IMR-90 (cell line): ENCODE measurements at regions not wholly inside any gene's neighbourhood (a gene's known extent, or its start where the extent isn't known, plus 50 kb on each side); places are given as distances from the start of the nearest gene placed in this dataset.

Experiments
- ATAC-seq: fragments of 200-7000 bp; cut with Tn5 transposase; 2 replicates; pipeline ENCODE4 v1.9.1; 2020; ENCODE audit warnings: low read depth, mild to moderate bottlenecking, moderate library complexity
- BruUV-seq: library from RNA; stranded (reverse); fragments of 400-500 nt; replicated peaks from 2 replicates; lab custom pipeline; 2021; lab: Mats Ljungman, UMichigan
- CTCF ChIA-PET: fragments of 300-600 bp; formaldehyde crosslinking; extraction: SDS; loops from one replicate; lab custom pipeline; 2021; ENCODE audit warnings: antibody characterized with exemption; lab: Yijun Ruan, JAX
- POLR2A ChIA-PET: fragments of 300-600 bp; sonication (Branson Sonifier 250); formaldehyde crosslinking; loops from one replicate; lab custom pipeline; 2022; ENCODE audit warnings: antibody characterized with exemption; ENCODE audit not compliant: unreplicated experiment; lab: Charles Lee
- DNase-seq: peaks from one replicate; pipeline ENCODE4 v3.0.0; 2013
- H2AFZ ChIP-seq: replicated peaks from 2 replicates; pipeline ENCODE3; 2013; ENCODE audit warnings: low read length, mild to moderate bottlenecking; ENCODE audit not compliant: poor library complexity
- H2AK5ac ChIP-seq: 2 replicates; pipeline ENCODE4 v1.6.1; 2013; ENCODE audit warnings: low read depth, low read length, inconsistent platforms
- H2AK9ac ChIP-seq: replicated peaks from 2 replicates; pipeline ENCODE3; 2013; ENCODE audit warnings: mild to moderate bottlenecking, low read depth, low read length, moderate library complexity; ENCODE audit not compliant: poor library complexity
- H2BK120ac ChIP-seq: 2 replicates; pipeline ENCODE4 v1.6.1; 2013; ENCODE audit warnings: low read depth, low read length, inconsistent platforms
- H2BK15ac ChIP-seq: 3 replicates; pipeline ENCODE4 v1.6.1; 2013; ENCODE audit warnings: low read depth, low read length, inconsistent platforms
- H2BK20ac ChIP-seq: 2 replicates; pipeline ENCODE4 v1.6.1; 2013; ENCODE audit warnings: low read depth, mild to moderate bottlenecking, inconsistent platforms, low read length, moderate library complexity
- H2BK5ac ChIP-seq: 2 replicates; pipeline ENCODE4 v1.6.1; 2013; ENCODE audit warnings: mild to moderate bottlenecking, low read depth, low read length, inconsistent platforms; ENCODE audit not compliant: poor library complexity, severe bottlenecking
- H3K14ac ChIP-seq: replicated peaks from 2 replicates; pipeline ENCODE4 v1.6.1; 2013; ENCODE audit warnings: low read depth, low read length, inconsistent platforms
- H3K18ac ChIP-seq: 2 replicates; pipeline ENCODE4 v1.6.1; 2013; ENCODE audit warnings: low read depth, low read length, control low read depth
- H3K23ac ChIP-seq: 2 replicates; pipeline ENCODE4 v1.6.1; 2013; ENCODE audit warnings: low read depth, low read length, inconsistent platforms
- H3K27ac ChIP-seq: 2 replicates; pipeline ENCODE4 v1.5.1; 2013; ENCODE audit warnings: mild to moderate bottlenecking, control low read depth, low read length; ENCODE audit not compliant: insufficient read depth
- H3K27me3 ChIP-seq: 2 replicates; pipeline ENCODE4 v1.6.1; 2013; ENCODE audit warnings: low read length; ENCODE audit not compliant: control insufficient read depth, insufficient read depth
- H3K36me3 ChIP-seq: 2 replicates; pipeline ENCODE4 v1.6.1; 2013; ENCODE audit warnings: low read length, mixed read lengths; ENCODE audit not compliant: control insufficient read depth, insufficient read depth
- H3K4ac ChIP-seq: 2 replicates; pipeline ENCODE4 v1.6.1; 2013; ENCODE audit warnings: low read depth, low read length, inconsistent platforms
- H3K4me1 ChIP-seq: 2 replicates; pipeline ENCODE4 v1.6.1; 2013; ENCODE audit warnings: low read length, mixed read lengths; ENCODE audit not compliant: control insufficient read depth, insufficient read depth
- H3K4me2 ChIP-seq: 2 replicates; pipeline ENCODE4 v1.6.1; 2013; ENCODE audit warnings: low read depth, mild to moderate bottlenecking, control low read depth, low read length, moderate library complexity
- H3K4me3 ChIP-seq: 2 replicates; pipeline ENCODE4 v1.5.1; 2013; ENCODE audit warnings: low read depth, mild to moderate bottlenecking, control low read depth, low read length, moderate library complexity; ENCODE audit not compliant: insufficient read depth
- H3K56ac ChIP-seq: 2 replicates; pipeline ENCODE4 v1.6.1; 2013; ENCODE audit warnings: low read length, inconsistent platforms; ENCODE audit not compliant: insufficient read depth; ENCODE audit errors: extremely low read depth
- H3K79me1 ChIP-seq, 2 experiments: 2 replicates each; pipeline ENCODE4 v1.6.1; 2013; ENCODE audit warnings: low read length in 2 of 2, inconsistent platforms in 1 of 2, low read depth in 1 of 2
- H3K9ac ChIP-seq: 2 replicates; pipeline ENCODE4 v1.6.1; 2013; ENCODE audit warnings: low read depth, low read length, control low read depth
- H3K9me1 ChIP-seq: 2 replicates; pipeline ENCODE4 v1.6.1; 2013; ENCODE audit warnings: low read length, inconsistent platforms; ENCODE audit not compliant: insufficient read depth
- H3K9me3 ChIP-seq: 2 replicates; pipeline ENCODE4 v1.6.1; 2013; ENCODE audit warnings: low read length; ENCODE audit not compliant: control insufficient read depth, insufficient read depth
- H4K20me1 ChIP-seq: 2 replicates; pipeline ENCODE4 v1.6.1; 2013; ENCODE audit warnings: low read length, inconsistent platforms; ENCODE audit not compliant: insufficient read depth
- H4K5ac ChIP-seq: 2 replicates; pipeline ENCODE4 v1.6.1; 2013; ENCODE audit warnings: mild to moderate bottlenecking, low read depth, low read length, control low read depth
- H4K8ac ChIP-seq, 2 experiments: 2 replicates each; pipeline ENCODE4 v1.6.1; 2013; ENCODE audit warnings: low read depth in 2 of 2, low read length in 2 of 2, control low read depth in 1 of 2, inconsistent platforms in 1 of 2
- H4K91ac ChIP-seq: 2 replicates; pipeline ENCODE4 v1.6.1; 2013; ENCODE audit warnings: low read depth, low read length, inconsistent platforms; ENCODE audit not compliant: insufficient read depth
- BHLHE40 ChIP-seq: fragments of 150-350 bp; IDR thresholded peaks from 2 replicates; pipeline ENCODE4 v1.6.1; 2016; ENCODE audit warnings: mild to moderate bottlenecking, low read depth, low read length
- CEBPB ChIP-seq: IDR thresholded peaks from 2 replicates; pipeline ENCODE4 v1.6.1; 2012; ENCODE audit warnings: low read depth, low read length, improper control_type of control experiment
- CHD1 ChIP-seq: IDR thresholded peaks from 2 replicates; pipeline ENCODE4 v1.6.1; 2012; ENCODE audit warnings: low read depth, low read length, improper control_type of control experiment
- ELK1 ChIP-seq: fragments of 150-350 bp; IDR thresholded peaks from 2 replicates; pipeline ENCODE4 v1.6.1; 2016; ENCODE audit warnings: low read depth, mild to moderate bottlenecking, low read length, moderate library complexity, borderline replicate concordance
- FOS ChIP-seq: fragments of 150-350 bp; IDR thresholded peaks from 2 replicates; pipeline ENCODE4 v1.6.1; 2016; ENCODE audit warnings: low read depth, low read length
- MAFK ChIP-seq: IDR thresholded peaks from 2 replicates; pipeline ENCODE4 v1.6.1; 2012; ENCODE audit warnings: low read depth, low read length, improper control_type of control experiment
- MAZ ChIP-seq: IDR thresholded peaks from 2 replicates; pipeline ENCODE4 v1.6.1; 2012; ENCODE audit warnings: low read depth, mild to moderate bottlenecking, low read length, improper control_type of control experiment, moderate library complexity, borderline replicate concordance
- MXI1 ChIP-seq: IDR thresholded peaks from 2 replicates; pipeline ENCODE4 v1.6.1; 2012; ENCODE audit warnings: low read depth, mild to moderate bottlenecking, low read length, moderate library complexity, borderline replicate concordance
- NFE2L2 ChIP-seq: fragments of 150-350 bp; IDR thresholded peaks from 2 replicates; pipeline ENCODE4 v1.6.1; 2016; ENCODE audit warnings: low read depth, mild to moderate bottlenecking, low read length
- POLR2A ChIP-seq: IDR thresholded peaks from 2 replicates; pipeline ENCODE4 v1.6.1; 2012; ENCODE audit warnings: mild to moderate bottlenecking, low read depth, low read length
- RAD21 ChIP-seq: IDR thresholded peaks from 2 replicates; pipeline ENCODE4 v1.6.1; 2012; ENCODE audit warnings: low read length, improper control_type of control experiment
- RCOR1 ChIP-seq: IDR thresholded peaks from 2 replicates; pipeline ENCODE4 v1.6.1; 2012; ENCODE audit warnings: mild to moderate bottlenecking, low read length, improper control_type of control experiment; ENCODE audit not compliant: insufficient replicate concordance
- RFX5 ChIP-seq: IDR thresholded peaks from 2 replicates; pipeline ENCODE4 v1.8.0; 2012; ENCODE audit warnings: low read depth, mild to moderate bottlenecking, low read length, moderate library complexity
- SMC3 ChIP-seq: fragments of 150-350 bp; IDR thresholded peaks from 2 replicates; pipeline ENCODE4 v1.6.1; 2016; ENCODE audit warnings: low read depth, mild to moderate bottlenecking, antibody characterized with exemption, low read length, moderate library complexity
- USF2 ChIP-seq: fragments of 150-350 bp; IDR thresholded peaks from 2 replicates; pipeline ENCODE4 v1.6.1; 2017; ENCODE audit warnings: mild to moderate bottlenecking, antibody characterized with exemption, low read length, low read depth
- WGBS, 2 experiments: methylation state at CpG; one replicate each; pipeline versions ENCODE4 v1.1.5 to v1.1.7; 2013; ENCODE audit warnings: missing lambda C conversion rate in 2 of 2; ENCODE audit not compliant: insufficient read length in 1 of 2; ENCODE audit errors: extremely low coverage in 2 of 2; 5-methylcytosine and 5-hydroxymethylcytosine counted together
- dilution Hi-C: fragments of 300-500 bp; cut with HindIII; formaldehyde crosslinking; loops from one replicate; pipeline ENCODE4 v1.14.3; 2018; ENCODE audit warnings: low sequenced_read_pairs; ENCODE audit not compliant: unreplicated experiment
- in situ Hi-C: fragments of 300-500 bp; cut with MboI; formaldehyde crosslinking; loops from 3 replicates; pipeline ENCODE4 v1.14.3; 2019; ENCODE audit warnings: low sequenced_read_pairs, inconsistent platforms, mixed read lengths
- intact Hi-C: fragments of 100-400 bp; cut with micrococcal nuclease; formaldehyde crosslinking; loops from 2 replicates; pipeline ENCODE4 v1.10.0; 2022

- TF ChIP-seq ELK1 = no peak
These were observed 101.9 kb upstream of the USP24 start (continued) for GRCh38 chr1:55316947-55317662.

DNA sequence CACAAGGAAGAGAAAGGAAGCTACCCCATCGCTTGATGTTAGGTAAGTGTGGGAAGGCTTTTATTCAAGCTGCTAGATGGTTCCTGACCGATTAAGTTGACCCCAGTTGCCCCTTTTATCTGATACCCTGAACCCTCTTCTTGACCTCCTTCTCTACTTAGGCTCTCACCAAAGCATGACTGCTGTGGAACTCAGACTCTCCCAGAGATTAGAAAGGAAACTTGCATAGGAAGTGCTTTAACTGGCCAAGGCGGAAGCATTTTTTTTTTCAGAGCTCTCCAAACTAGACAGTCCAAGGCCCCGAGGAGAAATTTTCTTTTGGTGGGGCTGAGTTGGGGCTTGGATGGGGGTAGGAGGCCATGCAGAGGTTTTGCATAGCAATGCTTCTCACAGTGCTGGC is 101.3 kb upstream of the USP24 start:
- Histone ChIP-seq H3K56ac (no peak overlapping the region), H2BK120ac (no peak overlapping the region), H2BK5ac (no peak overlapping the region), H4K20me1 (no peaks in the 10 kb centered on the region), H2BK20ac (no peak overlapping the region), H3K27ac (no peak overlapping the region), H2BK15ac (no peak overlapping the region), H3K9me1 (peaks cover 12% of the 10 kb centered on the region; the same call in 1 of the 2 replicates), H3K4me1 (peaks cover 14% of the 10 kb centered on the region), H3K23ac (no peak overlapping the region), H3K9me3 (no peaks in the 10 kb centered on the region), H3K14ac (no peak overlapping the region), H4K5ac (no peak overlapping the region), H4K8ac (no peak overlapping the region), H3K9ac (no peak overlapping the region), H3K4me2 (no peak overlapping the region), H2AK5ac (no peak overlapping the region), H2AK9ac (no peak overlapping the region), H3K4ac (no peak overlapping the region; the same call in 1 of the 2 replicates), H3K4me3 (no peak overlapping the region), H3K36me3 (no peaks in the 10 kb centered on the region), H4K91ac (no peak overlapping the region), H3K79me1 (no peaks in the 10 kb centered on the region), H2AFZ (no peak overlapping the region), H3K27me3 (0 out of 2 replicates have a peak, but pooled peaks cover 2% of the 10 kb centered on the region), H3K18ac (no peak overlapping the region)
- WGBS, 2 experiments = no CpG with 5 or more reads among the region's 4 CpGs
- ChIA-PET POLR2A (no interaction called here), CTCF (interaction anchor here (0.7 kb wide), 1 partner anchor 21 kb away, joined by 4 read pairs; no protein-coding TSS in a partner anchor)
- ATAC-seq (no peak), DNase-seq (no peak)
- no TSS peak for BruUV-seq
- dilution Hi-C loops = no loop called here
- in situ Hi-C loops = no loop called here
- intact Hi-C loops = no loop called here
- TF ChIP-seq MXI1 (no peak), CHD1 (no peak), CEBPB (no peak), FOS (no peak), USF2 (no peak), MAFK (no peak), ELK1 (no peak), RCOR1 (no peak), SMC3 (no peak), RFX5 (no peak), MAZ (no peak), NFE2L2 (no peak), BHLHE40 (no peak), POLR2A (no peak), RAD21 (no peak)
